H9 (cell line): ENCODE measurements at regions not wholly inside any gene's neighbourhood (a gene's known extent, or its start where the extent isn't known, plus 50 kb on each side); places are given as distances from the start of the nearest gene placed in this dataset.

ENCODE experiments used
- DNase-seq: peaks from one replicate; pipeline ENCODE4 v3.0.0-alpha.2; 2017
- H2AFZ ChIP-seq: one replicate; pipeline ENCODE4 v1.6.1; 2013; ENCODE audit warnings: mild to moderate bottlenecking, low read length, control low read depth, moderate library complexity
- H2AK5ac ChIP-seq: 2 replicates; pipeline ENCODE4 v1.6.1; 2013; ENCODE audit warnings: low read length, control low read depth, mixed read lengths; ENCODE audit not compliant: insufficient read length
- H2BK120ac ChIP-seq: one replicate; pipeline ENCODE4 v1.6.1; 2013; ENCODE audit warnings: low read depth, mild to moderate bottlenecking, low read length, control low read depth, inconsistent platforms; ENCODE audit not compliant: poor library complexity, severe bottlenecking
- H2BK12ac ChIP-seq: 2 replicates; pipeline ENCODE4 v1.6.1; 2013; ENCODE audit warnings: low read length, control low read depth, mixed read lengths, low read depth; ENCODE audit not compliant: insufficient read length
- H2BK15ac ChIP-seq: 2 replicates; pipeline ENCODE4 v1.6.1; 2013; ENCODE audit warnings: low read depth, low read length, control low read depth
- H2BK20ac ChIP-seq: one replicate; pipeline ENCODE4 v1.6.1; 2013; ENCODE audit warnings: low read depth, mild to moderate bottlenecking, low read length, control low read depth, inconsistent platforms; ENCODE audit not compliant: poor library complexity, severe bottlenecking
- H2BK5ac ChIP-seq: 2 replicates; pipeline ENCODE4 v1.6.1; 2013; ENCODE audit warnings: low read length, control low read depth, mixed read lengths; ENCODE audit not compliant: insufficient read length
- H3K14ac ChIP-seq: 2 replicates; pipeline ENCODE4 v1.6.1; 2013; ENCODE audit warnings: low read length, control low read depth; ENCODE audit not compliant: insufficient read depth
- H3K18ac ChIP-seq: 2 replicates; pipeline ENCODE4 v1.6.1; 2013; ENCODE audit warnings: low read depth, mild to moderate bottlenecking, mixed read lengths, low read length, control low read depth; ENCODE audit not compliant: insufficient read length
- H3K23ac ChIP-seq: 2 replicates; pipeline ENCODE4 v1.6.1; 2013; ENCODE audit warnings: low read length, control low read depth, mixed read lengths, low read depth; ENCODE audit not compliant: insufficient read length
- H3K23me2 ChIP-seq: 2 replicates; pipeline ENCODE4 v1.6.1; 2013; ENCODE audit warnings: low read depth, mild to moderate bottlenecking, mixed read lengths, low read length, control low read depth; ENCODE audit not compliant: insufficient read length, poor library complexity, severe bottlenecking
- H3K27ac ChIP-seq: 2 replicates; pipeline ENCODE4 v1.5.1; 2013; ENCODE audit warnings: low read length, control low read depth, mixed read lengths, low read depth; ENCODE audit not compliant: insufficient read length
- H3K27me3 ChIP-seq: 2 replicates; pipeline ENCODE4 v1.6.1; 2013; ENCODE audit warnings: low read length, control low read depth, inconsistent platforms; ENCODE audit not compliant: insufficient read depth
- H3K4ac ChIP-seq: 2 replicates; pipeline ENCODE4 v1.6.1; 2013; ENCODE audit warnings: low read depth, mild to moderate bottlenecking, control low read depth, inconsistent platforms, low read length, moderate library complexity
- H3K4me1 ChIP-seq: 2 replicates; pipeline ENCODE4 v1.6.1; 2013; ENCODE audit warnings: low read length, control low read depth, inconsistent platforms; ENCODE audit not compliant: insufficient read depth
- H3K4me2 ChIP-seq: 2 replicates; pipeline ENCODE4 v1.6.1; 2013; ENCODE audit warnings: low read length, control low read depth, mixed read lengths; ENCODE audit not compliant: insufficient read length, insufficient read depth
- H3K56ac ChIP-seq: 2 replicates; pipeline ENCODE4 v1.6.1; 2013; ENCODE audit warnings: low read depth, mild to moderate bottlenecking, mixed read lengths, low read length, control low read depth; ENCODE audit not compliant: insufficient read length
- H3K79me1 ChIP-seq: 2 replicates; pipeline ENCODE4 v1.6.1; 2013; ENCODE audit warnings: low read depth, mild to moderate bottlenecking, moderate library complexity, low read length, control low read depth, inconsistent platforms; ENCODE audit not compliant: insufficient read depth, poor library complexity, severe bottlenecking
- H3K79me2 ChIP-seq: 2 replicates; pipeline ENCODE4 v1.6.1; 2013; ENCODE audit warnings: low read length, control low read depth, inconsistent platforms; ENCODE audit not compliant: insufficient read depth
- H3K9ac ChIP-seq: 2 replicates; pipeline ENCODE4 v1.6.1; 2013; ENCODE audit warnings: low read length, control low read depth, mixed read lengths; ENCODE audit not compliant: insufficient read length; ENCODE audit errors: extremely low read depth
- H3K9me3 ChIP-seq: one replicate; pipeline ENCODE4 v1.6.1; 2013; ENCODE audit warnings: low read depth, low read length, inconsistent platforms; ENCODE audit not compliant: control insufficient read depth
- H3T11ph ChIP-seq: one replicate; pipeline ENCODE4 v1.6.1; 2013; ENCODE audit warnings: mild to moderate bottlenecking, low read length, control low read depth, inconsistent platforms
- H4K20me1 ChIP-seq: one replicate; pipeline ENCODE4 v1.6.1; 2013; ENCODE audit not compliant: control insufficient read depth, insufficient read length, insufficient read depth
- H4K5ac ChIP-seq: 2 replicates; pipeline ENCODE4 v1.6.1; 2013; ENCODE audit warnings: low read depth, mild to moderate bottlenecking, mixed read lengths, low read length, control low read depth; ENCODE audit not compliant: insufficient read length
- H4K8ac ChIP-seq: replicated peaks from 2 replicates; pipeline ENCODE4 v1.6.1; 2013; ENCODE audit warnings: low read length, control low read depth, mixed read lengths, low read depth; ENCODE audit not compliant: insufficient read length
- H4K91ac ChIP-seq: 2 replicates; pipeline ENCODE4 v1.6.1; 2013; ENCODE audit warnings: low read depth, mild to moderate bottlenecking, moderate library complexity, mixed read lengths, low read length, control low read depth; ENCODE audit not compliant: insufficient read length
- H3K27ac Mint-ChIP-seq, 3 experiments: 2 replicates in 2 of 3; 3 replicates in 1 of 3; pipeline ENCODE4 v1.8.0; 2020 to 2021; ENCODE audit warnings: mixed read lengths in 3 of 3, mild to moderate bottlenecking in 1 of 3, moderate library complexity in 1 of 3
- H3K27me3 Mint-ChIP-seq: 2 replicates; pipeline ENCODE4 v1.8.0; 2021; ENCODE audit warnings: low read depth, mild to moderate bottlenecking, moderate library complexity, mixed read lengths
- H3K36me3 Mint-ChIP-seq, 3 experiments: 2 replicates in 2 of 3; 3 replicates in 1 of 3; pipeline ENCODE4 v1.8.0; 2020 to 2021; ENCODE audit warnings: low read depth in 3 of 3, mixed read lengths in 3 of 3; ENCODE audit not compliant: insufficient read depth in 1 of 3
- H3K4me1 Mint-ChIP-seq, 2 experiments: 2 replicates each; pipeline ENCODE4 v1.8.0; 2020; ENCODE audit warnings: mixed read lengths in 2 of 2
- H3K4me3 Mint-ChIP-seq, 2 experiments: 2 replicates in 1 of 2; 3 replicates in 1 of 2; pipeline ENCODE4 v1.8.0; 2020 to 2021; ENCODE audit warnings: mild to moderate bottlenecking in 2 of 2, mixed read lengths in 2 of 2, moderate library complexity in 1 of 2
- H3K9me3 Mint-ChIP-seq, 2 experiments: 2 replicates in 1 of 2; 3 replicates in 1 of 2; pipeline ENCODE4 v1.8.0; 2020; ENCODE audit warnings: mild to moderate bottlenecking in 2 of 2, mixed read lengths in 2 of 2, moderate library complexity in 1 of 2
- WGBS: extraction: QIAGEN DNeasy Blood & Tissue Kit; methylation state at CpG from one replicate; pipeline ENCODE4 v1.1.7; 2013; ENCODE audit warnings: missing lambda C conversion rate, low lambda C conversion rate, mixed read lengths; ENCODE audit not compliant: insufficient read length; ENCODE audit errors: extremely low coverage; 5-methylcytosine and 5-hydroxymethylcytosine counted together
- TF ChIP-seq, protein P1 (sequence below): fragments of 200-600 bp; sonication (generic); conservative IDR thresholded peaks from 3 replicates; pipeline ENCODE4 v1.8.0; 2021; ENCODE audit warnings: antibody characterized with exemption, mild to moderate bottlenecking

DNA sequence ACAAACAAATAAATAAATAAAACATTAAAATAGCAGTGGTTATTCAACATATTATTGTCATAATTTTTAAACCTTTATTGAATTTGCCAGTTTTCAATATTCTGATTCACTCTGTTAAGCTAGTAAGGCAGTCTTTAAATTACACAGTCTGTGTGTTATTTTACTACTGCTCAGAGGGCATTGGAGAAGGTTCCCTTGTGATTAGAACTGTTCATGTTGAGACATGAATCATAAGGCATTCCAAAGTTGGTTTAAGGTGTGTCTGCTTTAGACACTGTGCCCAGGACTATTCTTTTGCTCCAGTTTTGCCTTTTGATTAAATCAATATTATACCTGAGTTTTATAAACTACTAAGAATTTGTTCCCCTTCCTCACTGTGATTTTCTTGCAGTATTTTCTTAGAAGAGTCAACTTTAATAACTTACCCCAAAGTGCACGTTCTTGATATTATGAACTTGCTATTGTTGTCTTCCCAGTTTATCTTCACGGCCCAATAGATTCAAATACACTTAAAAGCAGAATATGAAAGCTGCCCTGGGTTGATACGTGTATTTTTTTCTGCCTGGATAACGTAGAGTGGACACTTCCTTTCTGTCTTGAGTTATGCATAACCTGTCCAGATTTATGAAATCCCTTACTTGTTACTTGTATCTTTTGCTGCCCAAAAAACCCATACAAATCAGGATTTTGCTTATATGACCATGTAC, 105.3 kb upstream of the BCAT1 start:
- Histone ChIP-seq H3T11ph (no peak overlapping the region), H4K5ac (no peak overlapping the region), H3K27ac (no peak overlapping the region), H3K18ac (no peak overlapping the region), H3K27me3 (no peaks in the 10 kb centered on the region), H2AK5ac (no peak overlapping the region), H3K79me2 (no peaks in the 10 kb centered on the region), H3K79me1 (no peaks in the 10 kb centered on the region), H4K20me1 (no peaks in the 10 kb centered on the region), H3K23me2 (no peaks in the 10 kb centered on the region), H4K8ac (no peak overlapping the region), H3K56ac (no peak overlapping the region), H2BK5ac (no peak overlapping the region), H2BK20ac (no peak overlapping the region), H2AFZ (no peak overlapping the region), H2BK15ac (no peak overlapping the region), H3K23ac (no peak overlapping the region), H3K4ac (no peak overlapping the region), H3K14ac (no peak overlapping the region), H4K91ac (no peak overlapping the region), H3K9me3 (no peaks in the 10 kb centered on the region), H3K4me2 (no peak overlapping the region), H3K9ac (no peak overlapping the region), H2BK120ac (no peak overlapping the region), H3K4me1 (peaks cover 4% of the 10 kb centered on the region; the same call in 1 of the 2 replicates), H2BK12ac (no peak overlapping the region)
- DNase-seq: no peak
- H3K27me3 Mint-ChIP-seq: no peaks in the 10 kb centered on the region; the same call in 1 of the 2 replicates
- H3K27ac Mint-ChIP-seq: no peak overlapping the region
- no CpG with 5 or more reads among the region's 4 CpGs for WGBS
- TF ChIP-seq, protein P1, sequence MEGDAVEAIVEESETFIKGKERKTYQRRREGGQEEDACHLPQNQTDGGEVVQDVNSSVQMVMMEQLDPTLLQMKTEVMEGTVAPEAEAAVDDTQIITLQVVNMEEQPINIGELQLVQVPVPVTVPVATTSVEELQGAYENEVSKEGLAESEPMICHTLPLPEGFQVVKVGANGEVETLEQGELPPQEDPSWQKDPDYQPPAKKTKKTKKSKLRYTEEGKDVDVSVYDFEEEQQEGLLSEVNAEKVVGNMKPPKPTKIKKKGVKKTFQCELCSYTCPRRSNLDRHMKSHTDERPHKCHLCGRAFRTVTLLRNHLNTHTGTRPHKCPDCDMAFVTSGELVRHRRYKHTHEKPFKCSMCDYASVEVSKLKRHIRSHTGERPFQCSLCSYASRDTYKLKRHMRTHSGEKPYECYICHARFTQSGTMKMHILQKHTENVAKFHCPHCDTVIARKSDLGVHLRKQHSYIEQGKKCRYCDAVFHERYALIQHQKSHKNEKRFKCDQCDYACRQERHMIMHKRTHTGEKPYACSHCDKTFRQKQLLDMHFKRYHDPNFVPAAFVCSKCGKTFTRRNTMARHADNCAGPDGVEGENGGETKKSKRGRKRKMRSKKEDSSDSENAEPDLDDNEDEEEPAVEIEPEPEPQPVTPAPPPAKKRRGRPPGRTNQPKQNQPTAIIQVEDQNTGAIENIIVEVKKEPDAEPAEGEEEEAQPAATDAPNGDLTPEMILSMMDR: no peak
- H3K36me3 Mint-ChIP-seq: no peaks in the 10 kb centered on the region
- no peaks in the 10 kb centered on the region for H3K9me3 Mint-ChIP-seq
- no peak overlapping the region for H3K4me3 Mint-ChIP-seq
- H3K4me1 Mint-ChIP-seq: peaks cover 9 to 13% of the 10 kb centered on the region in 2 experiments
